ENCODE measurements at regions not wholly inside any gene's neighbourhood (a gene's known extent, or its start where the extent isn't known, plus 50 kb on each side); places are given as distances from the start of the nearest gene placed in this dataset.

DNA sequence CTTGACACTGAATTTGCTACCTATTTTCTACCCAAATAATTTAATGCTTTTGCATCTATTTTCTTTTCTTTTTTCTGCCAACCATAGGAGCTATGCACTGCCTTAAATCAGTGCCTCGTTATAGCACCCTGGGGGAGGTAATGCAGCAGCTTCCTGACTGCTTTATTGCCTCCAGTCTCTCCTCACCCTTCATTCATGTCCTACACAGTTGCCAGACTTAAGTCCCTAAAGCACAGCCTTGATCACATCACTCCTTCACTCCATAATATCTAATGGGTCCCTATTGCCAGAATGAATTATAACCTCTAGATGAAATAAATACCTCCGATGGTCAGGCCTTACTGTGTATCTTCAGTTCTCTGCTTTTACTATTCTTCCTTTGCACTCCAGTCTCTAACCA lies 211.2 kb upstream of the GLRA1 start:
- TF ChIP-seq, protein P1, sequence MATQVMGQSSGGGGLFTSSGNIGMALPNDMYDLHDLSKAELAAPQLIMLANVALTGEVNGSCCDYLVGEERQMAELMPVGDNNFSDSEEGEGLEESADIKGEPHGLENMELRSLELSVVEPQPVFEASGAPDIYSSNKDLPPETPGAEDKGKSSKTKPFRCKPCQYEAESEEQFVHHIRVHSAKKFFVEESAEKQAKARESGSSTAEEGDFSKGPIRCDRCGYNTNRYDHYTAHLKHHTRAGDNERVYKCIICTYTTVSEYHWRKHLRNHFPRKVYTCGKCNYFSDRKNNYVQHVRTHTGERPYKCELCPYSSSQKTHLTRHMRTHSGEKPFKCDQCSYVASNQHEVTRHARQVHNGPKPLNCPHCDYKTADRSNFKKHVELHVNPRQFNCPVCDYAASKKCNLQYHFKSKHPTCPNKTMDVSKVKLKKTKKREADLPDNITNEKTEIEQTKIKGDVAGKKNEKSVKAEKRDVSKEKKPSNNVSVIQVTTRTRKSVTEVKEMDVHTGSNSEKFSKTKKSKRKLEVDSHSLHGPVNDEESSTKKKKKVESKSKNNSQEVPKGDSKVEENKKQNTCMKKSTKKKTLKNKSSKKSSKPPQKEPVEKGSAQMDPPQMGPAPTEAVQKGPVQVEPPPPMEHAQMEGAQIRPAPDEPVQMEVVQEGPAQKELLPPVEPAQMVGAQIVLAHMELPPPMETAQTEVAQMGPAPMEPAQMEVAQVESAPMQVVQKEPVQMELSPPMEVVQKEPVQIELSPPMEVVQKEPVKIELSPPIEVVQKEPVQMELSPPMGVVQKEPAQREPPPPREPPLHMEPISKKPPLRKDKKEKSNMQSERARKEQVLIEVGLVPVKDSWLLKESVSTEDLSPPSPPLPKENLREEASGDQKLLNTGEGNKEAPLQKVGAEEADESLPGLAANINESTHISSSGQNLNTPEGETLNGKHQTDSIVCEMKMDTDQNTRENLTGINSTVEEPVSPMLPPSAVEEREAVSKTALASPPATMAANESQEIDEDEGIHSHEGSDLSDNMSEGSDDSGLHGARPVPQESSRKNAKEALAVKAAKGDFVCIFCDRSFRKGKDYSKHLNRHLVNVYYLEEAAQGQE (IDR thresholded peaks at IDR 0.05): no peak
- TF ChIP-seq, protein P2, sequence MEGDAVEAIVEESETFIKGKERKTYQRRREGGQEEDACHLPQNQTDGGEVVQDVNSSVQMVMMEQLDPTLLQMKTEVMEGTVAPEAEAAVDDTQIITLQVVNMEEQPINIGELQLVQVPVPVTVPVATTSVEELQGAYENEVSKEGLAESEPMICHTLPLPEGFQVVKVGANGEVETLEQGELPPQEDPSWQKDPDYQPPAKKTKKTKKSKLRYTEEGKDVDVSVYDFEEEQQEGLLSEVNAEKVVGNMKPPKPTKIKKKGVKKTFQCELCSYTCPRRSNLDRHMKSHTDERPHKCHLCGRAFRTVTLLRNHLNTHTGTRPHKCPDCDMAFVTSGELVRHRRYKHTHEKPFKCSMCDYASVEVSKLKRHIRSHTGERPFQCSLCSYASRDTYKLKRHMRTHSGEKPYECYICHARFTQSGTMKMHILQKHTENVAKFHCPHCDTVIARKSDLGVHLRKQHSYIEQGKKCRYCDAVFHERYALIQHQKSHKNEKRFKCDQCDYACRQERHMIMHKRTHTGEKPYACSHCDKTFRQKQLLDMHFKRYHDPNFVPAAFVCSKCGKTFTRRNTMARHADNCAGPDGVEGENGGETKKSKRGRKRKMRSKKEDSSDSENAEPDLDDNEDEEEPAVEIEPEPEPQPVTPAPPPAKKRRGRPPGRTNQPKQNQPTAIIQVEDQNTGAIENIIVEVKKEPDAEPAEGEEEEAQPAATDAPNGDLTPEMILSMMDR (IDR thresholded peaks at IDR 0.05; ENCODE audit: low read depth, low read length, missing input control): no peak
- no peak for TF ChIP-seq FOXA1 (IDR thresholded peaks at IDR 0.05)
- no peak for TF ChIP-seq GABPA (IDR thresholded peaks at IDR 0.05 in 1 of 2, conservative IDR thresholded peaks at IDR 0.05 in 1 of 2)
- TF ChIP-seq YY1 (IDR thresholded peaks at IDR 0.05): no peak
- TF ChIP-seq RXRA (IDR thresholded peaks at IDR 0.05): no peak
- TF ChIP-seq SP1 (IDR thresholded peaks at IDR 0.05): no peak
- TF ChIP-seq TAF1 (conservative IDR thresholded peaks at IDR 0.05): no peak
- TF ChIP-seq EGR1 (IDR thresholded peaks at IDR 0.05; ENCODE audit: low read depth in 2 of 2): no peak
- TF ChIP-seq RAD21 (IDR thresholded peaks at IDR 0.05): no peak
- TF ChIP-seq, protein P3, sequence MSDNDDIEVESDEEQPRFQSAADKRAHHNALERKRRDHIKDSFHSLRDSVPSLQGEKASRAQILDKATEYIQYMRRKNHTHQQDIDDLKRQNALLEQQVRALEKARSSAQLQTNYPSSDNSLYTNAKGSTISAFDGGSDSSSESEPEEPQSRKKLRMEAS (IDR thresholded peaks at IDR 0.05): no peak
- TF ChIP-seq, protein P4, sequence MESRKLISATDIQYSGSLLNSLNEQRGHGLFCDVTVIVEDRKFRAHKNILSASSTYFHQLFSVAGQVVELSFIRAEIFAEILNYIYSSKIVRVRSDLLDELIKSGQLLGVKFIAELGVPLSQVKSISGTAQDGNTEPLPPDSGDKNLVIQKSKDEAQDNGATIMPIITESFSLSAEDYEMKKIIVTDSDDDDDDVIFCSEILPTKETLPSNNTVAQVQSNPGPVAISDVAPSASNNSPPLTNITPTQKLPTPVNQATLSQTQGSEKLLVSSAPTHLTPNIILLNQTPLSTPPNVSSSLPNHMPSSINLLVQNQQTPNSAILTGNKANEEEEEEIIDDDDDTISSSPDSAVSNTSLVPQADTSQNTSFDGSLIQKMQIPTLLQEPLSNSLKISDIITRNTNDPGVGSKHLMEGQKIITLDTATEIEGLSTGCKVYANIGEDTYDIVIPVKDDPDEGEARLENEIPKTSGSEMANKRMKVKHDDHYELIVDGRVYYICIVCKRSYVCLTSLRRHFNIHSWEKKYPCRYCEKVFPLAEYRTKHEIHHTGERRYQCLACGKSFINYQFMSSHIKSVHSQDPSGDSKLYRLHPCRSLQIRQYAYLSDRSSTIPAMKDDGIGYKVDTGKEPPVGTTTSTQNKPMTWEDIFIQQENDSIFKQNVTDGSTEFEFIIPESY (IDR thresholded peaks at IDR 0.05): no peak

Data from liver (tissue), 3 donors.